Ovary (tissue), 3 donors: ENCODE measurements at regions not wholly inside any gene's neighbourhood (a gene's known extent, or its start where the extent isn't known, plus 50 kb on each side); places are given as distances from the start of the nearest gene placed in this dataset.

Experiments used
- EP300 ChIP-seq: sonication (generic); formaldehyde crosslinking; IDR thresholded peaks from one replicate; pipeline ENCODE4 v1.6.1; 2017; ENCODE audit warnings: antibody characterized with exemption
- POLR2A ChIP-seq: fragments of 450-650 bp; IDR thresholded peaks from one replicate; pipeline ENCODE4 v1.6.1; 2017; ENCODE audit warnings: antibody characterized with exemption, mild to moderate bottlenecking, moderate library complexity
- TF ChIP-seq, protein P1 (sequence below), 3 donors: fragments of 450-650 bp in 2 of 3; fragments of 200-600 bp in 1 of 3; IDR thresholded peaks; one replicate each; pipeline versions ENCODE4 v1.5.1 to v1.8.0; 2016 to 2022; ENCODE audit warnings: antibody characterized with exemption in 3 of 3, mild to moderate bottlenecking in 1 of 3
- donor health status: DM: no; HTN: no; CAD: no.

DNA sequence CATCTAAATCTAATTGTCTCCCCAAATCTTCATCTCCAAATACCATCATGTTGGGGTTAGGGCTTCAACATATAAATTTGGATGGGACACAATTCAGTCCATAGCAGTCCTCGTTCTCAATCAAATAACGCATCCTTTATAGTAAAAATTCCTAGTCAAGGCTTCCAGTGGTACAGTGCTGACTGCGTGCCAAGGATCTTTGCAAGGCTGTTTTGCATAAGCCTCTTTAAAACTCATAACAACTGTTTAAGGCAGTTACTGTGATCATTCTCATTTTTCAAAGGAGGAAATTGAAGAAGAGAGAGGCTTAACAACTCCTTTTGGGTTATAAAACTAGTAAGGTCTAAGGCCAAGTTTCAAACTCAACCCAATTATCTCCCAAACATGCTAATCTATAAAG is 666.9 kb downstream of the NYAP2 start:
- TF ChIP-seq, protein P1, sequence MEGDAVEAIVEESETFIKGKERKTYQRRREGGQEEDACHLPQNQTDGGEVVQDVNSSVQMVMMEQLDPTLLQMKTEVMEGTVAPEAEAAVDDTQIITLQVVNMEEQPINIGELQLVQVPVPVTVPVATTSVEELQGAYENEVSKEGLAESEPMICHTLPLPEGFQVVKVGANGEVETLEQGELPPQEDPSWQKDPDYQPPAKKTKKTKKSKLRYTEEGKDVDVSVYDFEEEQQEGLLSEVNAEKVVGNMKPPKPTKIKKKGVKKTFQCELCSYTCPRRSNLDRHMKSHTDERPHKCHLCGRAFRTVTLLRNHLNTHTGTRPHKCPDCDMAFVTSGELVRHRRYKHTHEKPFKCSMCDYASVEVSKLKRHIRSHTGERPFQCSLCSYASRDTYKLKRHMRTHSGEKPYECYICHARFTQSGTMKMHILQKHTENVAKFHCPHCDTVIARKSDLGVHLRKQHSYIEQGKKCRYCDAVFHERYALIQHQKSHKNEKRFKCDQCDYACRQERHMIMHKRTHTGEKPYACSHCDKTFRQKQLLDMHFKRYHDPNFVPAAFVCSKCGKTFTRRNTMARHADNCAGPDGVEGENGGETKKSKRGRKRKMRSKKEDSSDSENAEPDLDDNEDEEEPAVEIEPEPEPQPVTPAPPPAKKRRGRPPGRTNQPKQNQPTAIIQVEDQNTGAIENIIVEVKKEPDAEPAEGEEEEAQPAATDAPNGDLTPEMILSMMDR (IDR thresholded peaks at IDR 0.05) = no peak
- TF ChIP-seq POLR2A (no peak), EP300 (no peak)
